ENCODE measurements at regions not wholly inside any gene's neighbourhood (a gene's known extent, or its start where the extent isn't known, plus 50 kb on each side); places are given as distances from the start of the nearest gene placed in this dataset.
"Not testable (repeated sequence)": the region's sequence is repeated elsewhere in the genome, so short reads cannot be mapped to it uniquely, and the experiment has no call there.

GRCh38 chr6:12602951-12603672 lies 113.5 kb upstream of the PHACTR1 start:
- DNase-seq (ENCODE audit: low read depth in 4 of 4, low spot score in 2 of 4), result no peak

GRCh38 chr6:12603673-12604049 lies 112.9 kb upstream of the PHACTR1 start:
- DNase-seq (ENCODE audit: low read depth in 4 of 4, low spot score in 2 of 4), result no peak

- no peak for DNase-seq (ENCODE audit: low read depth in 4 of 4, low spot score in 2 of 4)
Observed at GRCh38 chr6:12605888-12606345, 110.7 kb upstream of the PHACTR1 start.

- DNase-seq (ENCODE audit: low read depth in 4 of 4, low spot score in 2 of 4), result no peak
Observed at GRCh38 chr6:12606616-12607015, 110.0 kb upstream of the PHACTR1 start.

GRCh38 chr6:12608016-12608860 lies 108.3 kb upstream of the PHACTR1 start:
- DNase-seq (ENCODE audit: low read depth in 4 of 4, low spot score in 2 of 4), result no peak

GRCh38 chr6:12608874-12609273 lies 107.7 kb upstream of the PHACTR1 start:
- no peak for DNase-seq (ENCODE audit: low read depth in 4 of 4, low spot score in 2 of 4)

GRCh38 chr6:12609751-12610150 lies 106.8 kb upstream of the PHACTR1 start:
- no peak for DNase-seq (ENCODE audit: low read depth in 4 of 4, low spot score in 2 of 4)

- no peak for DNase-seq (ENCODE audit: low read depth in 4 of 4, low spot score in 2 of 4)
Observed at GRCh38 chr6:12610862-12611261, 105.7 kb upstream of the PHACTR1 start.

GRCh38 chr6:12613811-12614210 lies 102.8 kb upstream of the PHACTR1 start:
- no peak for DNase-seq (ENCODE audit: low read depth in 4 of 4, low spot score in 2 of 4)

GRCh38 chr6:12614456-12614855 lies 102.1 kb upstream of the PHACTR1 start:
- no peak for DNase-seq (ENCODE audit: low read depth in 4 of 4, low spot score in 2 of 4)

- DNase-seq (ENCODE audit: low read depth in 4 of 4, low spot score in 2 of 4), result no peak
Observed at GRCh38 chr6:12618296-12618695, 98.3 kb upstream of the PHACTR1 start.

- DNase-seq (ENCODE audit: low read depth in 4 of 4, low spot score in 2 of 4), result no peak
Observed at GRCh38 chr6:12621754-12622153, 94.8 kb upstream of the PHACTR1 start.

GRCh38 chr6:12622566-12622965 lies 94.0 kb upstream of the PHACTR1 start:
- DNase-seq (ENCODE audit: low read depth in 4 of 4, low spot score in 2 of 4), result no peak

- no peak for DNase-seq (ENCODE audit: low read depth in 4 of 4, low spot score in 2 of 4)
Observed at GRCh38 chr6:12624142-12624837, 92.3 kb upstream of the PHACTR1 start.

- DNase-seq (ENCODE audit: low read depth in 4 of 4, low spot score in 2 of 4), result no peak
Observed at GRCh38 chr6:12627053-12627452, 89.5 kb upstream of the PHACTR1 start.

GRCh38 chr6:12628327-12628726 lies 88.2 kb upstream of the PHACTR1 start:
- DNase-seq (ENCODE audit: low read depth in 4 of 4, low spot score in 2 of 4), result no peak

- not testable (repeated sequence) for DNase-seq (ENCODE audit: low read depth in 4 of 4, low spot score in 2 of 4)
Observed at GRCh38 chr6:12633746-12634145, 82.8 kb upstream of the PHACTR1 start.

- no peak for DNase-seq (ENCODE audit: low read depth in 4 of 4, low spot score in 2 of 4)
Observed at GRCh38 chr6:12635375-12635774, 81.2 kb upstream of the PHACTR1 start.

- no peak for DNase-seq (ENCODE audit: low read depth in 4 of 4, low spot score in 2 of 4)
Observed at GRCh38 chr6:12635813-12636212, 80.8 kb upstream of the PHACTR1 start.

GRCh38 chr6:12636336-12636735 lies 80.2 kb upstream of the PHACTR1 start:
- no peak for DNase-seq (ENCODE audit: low read depth in 4 of 4, low spot score in 2 of 4)

- DNase-seq (ENCODE audit: low read depth in 4 of 4, low spot score in 2 of 4), result peak; percentile 7 to 29 (median 17)
Observed at GRCh38 chr6:12637960-12638641, 78.5 kb upstream of the PHACTR1 start.

All from left renal cortex interstitium (tissue), 4 donors.